HPDE6-E6E7 (cell line): ENCODE measurements at regions not wholly inside any gene's neighbourhood (a gene's known extent, or its start where the extent isn't known, plus 50 kb on each side); places are given as distances from the start of the nearest gene placed in this dataset.

ENCODE experiments used
- DNase-seq: peaks from one replicate; pipeline ENCODE4 v3.0.0; 2011; ENCODE audit warnings: missing footprints; ENCODE audit errors: extremely low spot score

- no peak for DNase-seq
These were observed 156.6 kb upstream of the LHCGR start for GRCh38 chr2:48912110-48912509.

- no peak for DNase-seq
These were observed 155.4 kb upstream of the LHCGR start for GRCh38 chr2:48910961-48911360.

- DNase-seq: no peak
These were observed 151.1 kb upstream of the LHCGR start for GRCh38 chr2:48906633-48907032.

DNA sequence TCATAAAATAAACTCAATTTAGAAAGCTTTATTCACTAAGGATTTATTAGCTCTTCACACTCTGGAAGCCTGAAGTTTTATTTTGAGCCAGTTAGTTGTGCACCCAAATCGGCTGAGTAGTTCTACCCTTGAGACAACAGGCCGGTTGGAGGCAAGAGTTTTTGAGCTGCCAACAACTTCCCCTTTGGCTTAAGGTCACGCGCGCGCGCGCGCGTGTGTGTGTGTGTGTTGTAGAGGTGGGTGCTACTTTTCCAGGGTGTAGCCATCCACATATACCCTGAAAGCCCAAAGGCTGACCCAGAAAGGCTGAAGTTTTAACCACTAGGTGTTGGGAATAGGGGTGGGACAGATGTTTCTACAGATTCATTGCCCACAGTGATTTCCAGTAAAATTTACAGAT, 150.2 kb upstream of the LHCGR start:
- DNase-seq: no peak

GRCh38 chr2:48902521-48902920, 147.0 kb upstream of the LHCGR start:
- DNase-seq: no peak

- DNase-seq: no peak
These were observed 145.9 kb upstream of the LHCGR start for GRCh38 chr2:48901416-48901815.

- no peak for DNase-seq
These were observed 145.5 kb upstream of the LHCGR start for GRCh38 chr2:48901015-48901343.

DNA sequence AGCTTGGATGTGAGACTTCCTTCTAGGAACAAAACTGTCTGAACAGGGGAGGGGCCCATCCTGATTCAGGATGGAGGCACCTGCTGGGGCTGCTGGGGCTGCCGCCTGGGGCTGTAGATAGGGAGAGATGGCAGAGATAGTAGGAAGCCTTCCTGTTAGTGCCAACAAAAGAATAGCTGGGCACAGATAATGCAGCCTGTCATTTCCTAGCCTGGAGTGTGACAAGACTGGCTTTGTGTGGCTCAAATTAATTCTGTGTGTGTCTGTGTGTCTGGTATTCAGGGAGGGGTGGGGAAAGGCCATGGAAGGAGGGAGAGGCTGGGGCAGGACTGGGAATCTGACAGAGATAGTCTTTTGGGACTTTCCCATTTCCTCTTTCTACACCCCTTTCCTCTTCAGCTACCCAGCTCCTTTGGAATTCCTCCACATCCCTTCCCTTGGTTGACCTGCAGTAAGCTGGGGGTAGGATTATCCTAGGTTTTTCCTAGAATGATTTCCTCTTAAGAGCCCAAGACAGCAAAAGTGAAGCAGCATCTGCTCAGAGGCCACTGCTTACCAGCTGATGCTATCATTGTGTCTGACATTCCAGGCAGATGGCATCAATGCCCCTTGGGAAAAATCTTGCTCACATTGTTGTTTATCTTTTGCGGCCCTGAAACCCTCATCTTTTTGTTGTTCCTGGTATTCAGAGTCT, 144.9 kb upstream of the LHCGR start:
- no peak for DNase-seq

- DNase-seq: no peak
These were observed 141.3 kb upstream of the LHCGR start for GRCh38 chr2:48896870-48897269.

GRCh38 chr2:48890454-48891131, 135.1 kb upstream of the LHCGR start:
- DNase-seq: no peak

GRCh38 chr2:48888066-48888465, 132.5 kb upstream of the LHCGR start:
- no peak for DNase-seq

- no peak for DNase-seq
These were observed 131.4 kb upstream of the LHCGR start for GRCh38 chr2:48886919-48887318.

GRCh38 chr2:48885841-48886240, 130.3 kb upstream of the LHCGR start:
- no peak for DNase-seq

DNA sequence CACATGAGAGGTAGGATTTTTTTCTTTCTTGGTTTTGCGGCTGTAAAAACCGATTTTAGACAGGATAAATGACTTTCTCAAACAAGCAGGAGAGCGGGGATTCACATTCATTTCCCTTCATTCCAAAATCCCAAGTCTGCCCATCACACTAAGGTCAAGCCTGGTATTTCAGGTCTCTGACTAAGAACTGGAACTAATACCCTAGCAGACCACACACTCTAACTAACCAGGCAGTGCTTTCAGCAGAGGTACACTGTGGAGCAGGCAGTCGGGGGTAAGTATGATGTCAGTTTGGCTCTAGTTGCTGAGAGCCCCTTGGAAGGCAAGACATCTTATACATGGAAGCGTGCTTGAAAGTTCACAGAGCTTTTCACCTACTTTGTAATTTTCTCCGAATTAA, 128.1 kb upstream of the LHCGR start:
- DNase-seq: no peak

DNA sequence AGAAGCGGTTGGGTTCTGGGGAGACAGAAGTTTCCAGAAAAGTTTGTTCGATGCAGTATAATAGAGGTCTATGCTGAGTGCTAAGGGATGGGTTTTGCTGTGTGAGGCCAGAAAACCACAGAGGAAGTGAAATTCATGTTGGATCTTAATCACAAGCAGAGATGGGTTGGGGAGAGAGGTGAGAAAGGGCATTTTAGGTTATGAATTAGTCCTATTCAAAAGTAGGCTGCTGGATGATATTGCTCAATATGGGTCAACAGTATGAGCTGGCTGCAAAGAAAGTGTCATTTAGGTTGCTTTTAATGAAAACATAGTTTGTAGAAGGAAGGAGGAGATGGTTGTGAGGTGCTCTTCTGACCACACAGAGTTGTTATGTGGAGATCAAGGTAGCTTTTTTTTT, 118.8 kb upstream of the LHCGR start:
- no peak for DNase-seq

DNA sequence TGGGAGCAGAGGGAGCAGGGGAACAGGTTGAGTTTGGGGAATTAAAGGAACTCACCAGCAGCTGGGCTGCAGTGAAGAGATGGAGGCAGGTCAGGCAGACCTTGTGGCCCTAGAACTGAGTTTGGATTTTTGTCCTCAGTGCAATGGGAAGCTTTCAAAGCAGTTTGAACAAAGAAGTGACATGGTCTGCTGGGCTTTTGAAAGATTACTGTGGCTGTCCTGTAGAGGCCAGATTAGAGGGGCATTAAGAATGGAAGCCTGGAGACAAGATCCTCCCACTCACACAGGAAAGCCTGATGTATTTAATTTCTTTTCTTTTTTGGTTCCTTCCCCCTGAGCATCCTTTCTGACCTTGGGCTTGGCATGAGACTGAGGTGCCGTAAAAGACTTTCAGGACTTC, 118.1 kb upstream of the LHCGR start:
- no peak for DNase-seq

GRCh38 chr2:48870942-48871341, 115.4 kb upstream of the LHCGR start:
- no peak for DNase-seq

DNA sequence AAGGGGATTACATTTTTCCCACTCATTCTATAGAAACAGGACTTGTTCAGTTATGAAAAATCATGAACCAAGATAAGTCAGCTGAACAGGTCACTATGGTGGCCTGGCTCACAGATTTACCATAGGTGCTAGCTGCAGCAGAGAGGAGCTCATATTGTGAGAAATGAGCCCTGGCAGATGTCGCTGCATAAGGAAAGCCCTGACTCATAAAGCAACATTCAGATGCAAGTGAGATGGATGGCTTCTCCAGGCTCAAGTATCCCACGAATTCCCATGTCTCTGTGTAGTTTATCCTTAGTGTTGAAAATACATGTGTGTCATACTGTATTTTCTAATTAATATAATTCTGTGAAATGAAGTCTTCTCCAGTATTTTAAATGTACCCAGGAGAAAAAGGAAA, 115.0 kb upstream of the LHCGR start:
- DNase-seq: no peak

- no peak for DNase-seq
These were observed 110.2 kb upstream of the LHCGR start for GRCh38 chr2:48865704-48866103.

DNA sequence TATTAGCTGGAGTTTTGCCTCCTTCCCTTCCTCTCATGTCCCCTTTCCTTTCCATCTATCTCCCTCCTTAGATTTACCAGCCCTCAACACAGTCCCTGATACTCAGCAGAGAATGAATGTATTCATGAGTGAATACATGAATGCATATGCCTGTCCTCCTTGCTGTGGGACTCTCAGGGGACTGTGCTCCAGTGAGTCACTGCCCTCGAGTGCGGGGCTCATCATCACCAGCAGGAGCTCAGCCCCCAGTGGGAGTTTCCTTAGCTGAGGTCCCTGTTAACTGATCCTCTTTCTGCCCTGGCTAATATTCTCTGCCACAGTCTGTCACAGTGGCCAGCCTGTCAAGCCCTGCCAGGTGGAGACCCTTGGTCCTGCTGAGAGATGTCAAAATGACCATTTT, 104.9 kb upstream of the LHCGR start:
- DNase-seq: no peak

- no peak for DNase-seq
These were observed 101.1 kb upstream of the LHCGR start for GRCh38 chr2:48856657-48857056.

- no peak for DNase-seq
These were observed 100.6 kb upstream of the LHCGR start for GRCh38 chr2:48856144-48856543.

- DNase-seq: no peak
These were observed 99.6 kb upstream of the LHCGR start for GRCh38 chr2:48855142-48855541.

DNA sequence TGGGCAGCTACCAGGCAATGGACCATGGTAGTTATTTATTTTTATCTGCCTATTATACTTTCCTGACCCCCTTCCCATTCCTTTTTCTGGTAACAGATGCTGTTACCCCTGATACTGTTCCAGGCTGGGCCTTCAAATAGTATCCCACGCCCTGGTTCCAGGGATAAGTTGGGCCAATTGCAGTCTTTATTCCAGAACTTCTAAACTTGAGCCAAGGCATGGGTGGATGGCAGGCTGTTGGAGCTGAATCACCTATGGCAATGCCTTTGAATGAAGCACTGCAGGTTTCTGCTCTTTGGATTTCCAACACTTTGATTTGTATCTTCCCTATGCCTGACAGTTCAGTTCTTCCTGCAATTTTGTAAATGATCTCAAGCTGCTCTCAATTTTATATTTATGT, 99.2 kb upstream of the LHCGR start:
- no peak for DNase-seq
